LNCaP clone FGC (cell line): ENCODE measurements at regions not wholly inside any gene's neighbourhood (a gene's known extent, or its start where the extent isn't known, plus 50 kb on each side); places are given as distances from the start of the nearest gene placed in this dataset.

Experiments used
- DNase-seq: peaks from one replicate; pipeline ENCODE4 v3.0.0-alpha.2; 2011; ENCODE audit warnings: low read depth
- H3K4me3 ChIP-seq: 2 replicates; pipeline ENCODE4 v1.5.1; 2011; ENCODE audit warnings: mild to moderate bottlenecking, low read depth, low read length, control low read depth
- TF ChIP-seq, protein P1 (sequence below): IDR thresholded peaks from 2 replicates; pipeline ENCODE4 v1.5.1; 2012; ENCODE audit warnings: mild to moderate bottlenecking; ENCODE audit not compliant: control insufficient read depth, insufficient read depth; ENCODE audit errors: extremely low read depth

DNA sequence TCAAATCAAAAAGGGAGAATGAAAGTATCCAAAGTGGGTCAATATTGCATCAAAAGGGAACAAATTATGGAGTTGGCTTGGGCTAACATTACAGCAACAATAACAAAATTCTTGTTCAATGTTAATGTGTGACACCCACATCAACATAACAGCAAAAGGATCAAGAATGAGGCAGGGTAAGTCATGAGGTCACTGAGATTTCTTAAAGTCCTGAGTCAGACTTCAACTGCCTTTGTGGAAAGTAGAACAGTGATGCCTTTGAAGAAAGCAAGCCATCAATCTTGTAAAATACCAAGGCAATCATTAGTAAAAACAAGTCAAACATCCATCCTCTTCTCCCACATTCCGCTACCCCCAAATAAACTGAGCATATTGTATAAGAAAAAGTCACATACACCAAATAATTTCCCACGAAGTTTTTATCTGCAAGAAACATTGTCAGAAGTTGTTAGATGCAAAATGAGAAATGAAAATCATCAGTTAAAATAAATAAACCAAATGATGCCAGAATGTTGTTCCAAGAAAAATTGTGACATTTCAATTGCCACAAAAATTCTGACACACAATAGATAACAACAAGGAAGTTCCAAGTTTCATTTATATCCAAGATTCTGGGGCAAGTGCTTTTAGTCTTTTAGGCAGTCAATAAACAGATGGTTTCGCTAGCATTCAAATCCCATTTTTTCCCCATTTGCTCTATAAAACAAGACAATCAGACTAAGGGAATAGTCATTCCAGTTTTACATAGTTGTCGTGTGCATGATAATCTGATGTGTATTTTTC, 216.1 kb upstream of the SETBP1 start:
- no peak overlapping the region for H3K4me3 ChIP-seq
- TF ChIP-seq, protein P1, sequence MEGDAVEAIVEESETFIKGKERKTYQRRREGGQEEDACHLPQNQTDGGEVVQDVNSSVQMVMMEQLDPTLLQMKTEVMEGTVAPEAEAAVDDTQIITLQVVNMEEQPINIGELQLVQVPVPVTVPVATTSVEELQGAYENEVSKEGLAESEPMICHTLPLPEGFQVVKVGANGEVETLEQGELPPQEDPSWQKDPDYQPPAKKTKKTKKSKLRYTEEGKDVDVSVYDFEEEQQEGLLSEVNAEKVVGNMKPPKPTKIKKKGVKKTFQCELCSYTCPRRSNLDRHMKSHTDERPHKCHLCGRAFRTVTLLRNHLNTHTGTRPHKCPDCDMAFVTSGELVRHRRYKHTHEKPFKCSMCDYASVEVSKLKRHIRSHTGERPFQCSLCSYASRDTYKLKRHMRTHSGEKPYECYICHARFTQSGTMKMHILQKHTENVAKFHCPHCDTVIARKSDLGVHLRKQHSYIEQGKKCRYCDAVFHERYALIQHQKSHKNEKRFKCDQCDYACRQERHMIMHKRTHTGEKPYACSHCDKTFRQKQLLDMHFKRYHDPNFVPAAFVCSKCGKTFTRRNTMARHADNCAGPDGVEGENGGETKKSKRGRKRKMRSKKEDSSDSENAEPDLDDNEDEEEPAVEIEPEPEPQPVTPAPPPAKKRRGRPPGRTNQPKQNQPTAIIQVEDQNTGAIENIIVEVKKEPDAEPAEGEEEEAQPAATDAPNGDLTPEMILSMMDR: no peak
- DNase-seq: no peak

DNA sequence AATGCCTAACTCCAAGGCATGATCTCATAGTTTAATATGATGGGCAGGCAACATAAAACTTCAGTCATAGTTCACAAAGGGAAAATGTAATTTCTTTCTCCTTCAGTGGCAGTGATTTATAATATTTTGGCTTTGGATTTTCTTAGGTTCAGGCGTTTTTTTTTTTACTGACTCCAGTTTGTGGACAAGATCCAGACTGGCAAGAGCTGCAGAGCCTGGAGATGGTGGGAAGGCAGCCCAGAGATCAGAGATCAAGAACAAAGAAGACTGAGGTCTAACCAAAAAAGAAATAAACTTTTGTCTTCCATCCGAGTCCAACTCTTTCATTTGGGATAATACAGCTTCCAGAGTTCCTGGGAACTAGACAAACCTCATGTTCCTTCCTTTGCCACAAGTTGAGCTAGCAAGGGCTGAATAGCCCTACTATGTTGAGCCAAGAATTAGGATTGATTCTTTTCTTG, 215.3 kb upstream of the SETBP1 start:
- H3K4me3 ChIP-seq: no peak overlapping the region
- TF ChIP-seq, protein P1: no peak
- DNase-seq: no peak

DNA sequence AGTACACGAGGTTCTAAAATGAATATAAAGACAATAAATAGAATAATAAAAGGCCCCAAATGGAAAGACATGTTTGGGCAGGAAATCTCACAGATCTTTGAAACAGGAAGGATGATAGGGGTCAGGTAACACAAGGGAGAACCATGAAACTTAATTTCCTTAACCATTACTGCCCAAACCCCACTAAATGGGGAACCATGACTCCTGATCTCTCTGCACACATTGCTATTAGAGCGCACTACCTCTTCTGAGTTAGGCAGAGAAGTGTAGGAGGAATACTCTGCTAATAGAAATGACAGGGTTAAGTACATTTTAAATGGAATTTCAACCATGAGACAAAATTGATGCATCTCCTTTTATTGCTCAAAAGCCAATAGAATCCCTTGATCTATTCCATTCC, 213.7 kb upstream of the SETBP1 start:
- TF ChIP-seq, protein P1: no peak
- no peak overlapping the region for H3K4me3 ChIP-seq
- DNase-seq: no peak

DNA sequence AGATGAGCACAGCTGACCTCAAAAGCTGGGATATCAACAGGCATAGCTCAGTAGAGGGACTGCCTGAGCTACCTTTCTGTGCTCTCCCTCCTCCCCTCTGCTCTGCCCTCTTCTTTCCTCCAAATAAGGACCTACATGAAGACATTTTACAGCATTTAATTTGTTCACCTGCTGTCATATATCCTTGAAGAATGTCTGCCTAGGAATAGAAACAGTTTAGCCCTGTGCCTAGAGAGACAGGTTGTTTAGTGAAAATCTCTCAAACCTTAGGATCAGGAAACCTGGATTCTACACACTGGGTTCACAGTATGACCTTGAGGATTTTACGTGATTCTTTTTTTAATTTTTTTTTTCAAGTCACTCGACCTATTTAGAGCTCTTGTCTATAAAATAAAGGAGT, 213.0 kb upstream of the SETBP1 start:
- H3K4me3 ChIP-seq: no peak overlapping the region
- no peak for DNase-seq
- TF ChIP-seq, protein P1: no peak

DNA sequence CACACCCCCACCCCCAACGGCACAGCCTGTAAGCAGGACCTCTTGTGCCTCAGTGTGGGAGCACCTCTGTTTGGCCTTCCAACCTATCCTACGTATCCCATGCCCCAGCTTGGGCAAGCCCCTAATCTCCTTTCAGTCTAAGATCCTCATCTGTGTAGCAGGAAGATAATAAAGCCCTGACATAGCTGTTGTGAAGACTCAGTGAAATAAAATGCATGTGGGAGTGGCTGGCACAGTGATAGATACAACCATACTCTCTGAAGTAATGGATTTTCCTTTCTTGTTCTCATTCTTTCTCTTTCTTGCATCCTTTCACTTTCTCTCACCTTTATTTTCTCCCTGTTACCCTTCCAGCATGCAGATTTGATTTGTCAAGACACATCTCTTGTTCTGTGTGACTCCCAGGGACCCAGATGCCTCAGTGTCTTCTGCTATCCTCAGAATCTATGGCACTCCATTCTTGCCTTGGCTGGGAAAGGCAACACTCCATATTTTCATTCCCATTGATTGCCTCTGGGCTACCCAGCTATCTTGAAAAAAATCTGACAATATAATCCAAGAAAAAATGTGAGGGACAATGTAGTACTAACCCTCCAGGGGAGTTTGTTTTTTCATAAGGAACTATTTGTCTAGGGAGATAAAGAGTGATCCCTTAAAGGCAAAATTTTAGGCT, 207.2 kb upstream of the SETBP1 start:
- no peak overlapping the region for H3K4me3 ChIP-seq
- DNase-seq: no peak
- TF ChIP-seq, protein P1: no peak

DNA sequence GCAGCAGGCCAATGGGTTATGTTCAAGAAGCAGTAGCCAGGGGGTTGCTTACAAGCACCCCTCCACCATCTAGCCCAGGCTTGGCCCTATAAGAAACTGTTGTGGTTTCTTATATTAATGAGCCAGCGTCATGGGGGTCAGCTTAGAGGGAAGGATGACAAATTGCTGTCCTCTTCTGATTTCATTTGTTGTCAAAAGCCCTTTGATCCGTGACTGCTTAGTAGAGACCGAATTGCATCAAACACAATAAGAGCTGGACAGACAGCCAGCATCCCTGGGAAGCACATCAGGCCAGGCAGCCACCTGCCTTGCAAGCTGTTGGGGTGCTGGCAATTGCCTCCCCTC, 206.6 kb upstream of the SETBP1 start:
- DNase-seq: no peak
- TF ChIP-seq, protein P1: no peak
- H3K4me3 ChIP-seq: no peak overlapping the region
